Neural cell (in vitro differentiated cells): ENCODE measurements at regions not wholly inside any gene's neighbourhood (a gene's known extent, or its start where the extent isn't known, plus 50 kb on each side); places are given as distances from the start of the nearest gene placed in this dataset.

ENCODE experiments used
- EZH2 ChIP-seq: fragments of 200-600, 300-800 bp; shearing (Covaris generic), sonication (generic); IDR thresholded peaks from 2 replicates; pipeline ENCODE4 v1.6.1; 2014; ENCODE audit warnings: antibody characterized with exemption, low read length, borderline replicate concordance, mild to moderate bottlenecking; ENCODE audit not compliant: insufficient read depth, poor library complexity, severe bottlenecking
- POLR2AphosphoS5 ChIP-seq: IDR thresholded peaks from 2 replicates; pipeline ENCODE4 v1.6.1; 2012
- REST ChIP-seq: IDR thresholded peaks from 2 replicates; pipeline ENCODE4 v1.6.1; 2012; ENCODE audit warnings: borderline replicate concordance
- TF ChIP-seq, protein P1 (sequence below): fragments of 450-650 bp; IDR thresholded peaks from 2 replicates; pipeline ENCODE4 v1.5.1; 2014; ENCODE audit warnings: antibody characterized with exemption, mild to moderate bottlenecking, moderate library complexity; ENCODE audit not compliant: poor library complexity, severe bottlenecking

DNA sequence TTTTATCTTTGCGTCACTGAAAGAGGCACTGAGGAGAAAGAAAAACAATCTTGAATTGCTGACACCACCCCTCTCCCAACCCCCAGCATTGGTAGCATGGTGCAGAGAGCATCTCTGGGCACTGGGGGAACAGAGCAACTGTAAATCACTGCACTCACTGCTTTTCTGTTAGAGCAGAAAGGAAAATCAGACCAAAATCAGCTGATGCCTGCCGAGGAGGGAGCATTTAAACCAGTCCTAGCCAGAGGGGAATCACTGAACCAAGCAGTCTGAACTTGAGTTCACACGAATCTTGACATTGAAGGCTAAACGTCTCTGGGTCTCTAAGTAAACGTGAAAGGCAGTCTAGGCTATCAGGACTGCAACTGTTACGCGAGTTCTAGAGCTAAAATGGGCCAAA is 205.8 kb downstream of the SPANXN4 start:
- TF ChIP-seq EZH2 (no peak), POLR2AphosphoS5 (no peak), REST (no peak)
- TF ChIP-seq, protein P1, sequence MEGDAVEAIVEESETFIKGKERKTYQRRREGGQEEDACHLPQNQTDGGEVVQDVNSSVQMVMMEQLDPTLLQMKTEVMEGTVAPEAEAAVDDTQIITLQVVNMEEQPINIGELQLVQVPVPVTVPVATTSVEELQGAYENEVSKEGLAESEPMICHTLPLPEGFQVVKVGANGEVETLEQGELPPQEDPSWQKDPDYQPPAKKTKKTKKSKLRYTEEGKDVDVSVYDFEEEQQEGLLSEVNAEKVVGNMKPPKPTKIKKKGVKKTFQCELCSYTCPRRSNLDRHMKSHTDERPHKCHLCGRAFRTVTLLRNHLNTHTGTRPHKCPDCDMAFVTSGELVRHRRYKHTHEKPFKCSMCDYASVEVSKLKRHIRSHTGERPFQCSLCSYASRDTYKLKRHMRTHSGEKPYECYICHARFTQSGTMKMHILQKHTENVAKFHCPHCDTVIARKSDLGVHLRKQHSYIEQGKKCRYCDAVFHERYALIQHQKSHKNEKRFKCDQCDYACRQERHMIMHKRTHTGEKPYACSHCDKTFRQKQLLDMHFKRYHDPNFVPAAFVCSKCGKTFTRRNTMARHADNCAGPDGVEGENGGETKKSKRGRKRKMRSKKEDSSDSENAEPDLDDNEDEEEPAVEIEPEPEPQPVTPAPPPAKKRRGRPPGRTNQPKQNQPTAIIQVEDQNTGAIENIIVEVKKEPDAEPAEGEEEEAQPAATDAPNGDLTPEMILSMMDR, result no peak
